Fibroblast of skin of right biceps (primary cell): ENCODE measurements at regions not wholly inside any gene's neighbourhood (a gene's known extent, or its start where the extent isn't known, plus 50 kb on each side); places are given as distances from the start of the nearest gene placed in this dataset.

ENCODE experiments used
- DNase-seq: peaks from one replicate; pipeline ENCODE4 v3.0.0-alpha.2; 2013

DNA sequence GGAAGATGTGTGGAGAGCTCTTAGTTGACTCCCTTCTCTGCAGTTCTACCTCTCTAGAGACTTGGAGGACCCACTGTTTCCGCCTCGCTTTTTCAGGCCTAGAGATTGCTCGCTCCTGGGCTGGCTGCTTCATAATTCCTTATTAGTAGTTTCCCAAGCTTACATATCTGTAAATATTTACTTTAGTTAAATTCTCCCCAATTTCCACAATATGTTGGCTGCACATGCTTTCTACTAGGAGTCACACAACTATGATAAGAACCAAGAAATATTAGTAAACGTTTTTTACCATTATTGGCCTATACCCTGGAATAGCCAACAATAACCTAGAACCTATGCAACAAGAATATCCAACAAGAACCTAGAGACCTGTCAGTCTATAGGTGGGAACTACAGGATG lies 129.0 kb upstream of the RUNX1 start:
- DNase-seq = no peak

DNA sequence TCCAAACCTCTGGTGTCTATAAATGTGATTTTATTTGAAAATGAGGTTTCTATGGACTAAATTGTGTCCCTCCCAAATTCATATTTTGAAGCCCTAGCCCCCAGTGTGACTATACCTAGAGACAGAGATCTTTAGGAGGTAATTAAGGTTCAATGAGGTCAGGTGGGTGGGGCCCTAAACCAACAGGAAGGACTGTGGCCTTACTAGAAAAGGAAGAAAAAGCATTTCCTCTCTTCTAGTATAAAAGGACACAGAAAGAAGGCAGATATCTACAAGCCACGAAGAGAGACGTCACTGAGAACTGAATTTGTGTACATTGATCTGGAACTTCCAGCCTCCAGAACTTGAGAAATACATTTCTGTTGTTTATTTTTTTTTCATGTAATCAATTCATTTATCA lies 123.1 kb upstream of the RUNX1 start:
- no peak for DNase-seq

DNA sequence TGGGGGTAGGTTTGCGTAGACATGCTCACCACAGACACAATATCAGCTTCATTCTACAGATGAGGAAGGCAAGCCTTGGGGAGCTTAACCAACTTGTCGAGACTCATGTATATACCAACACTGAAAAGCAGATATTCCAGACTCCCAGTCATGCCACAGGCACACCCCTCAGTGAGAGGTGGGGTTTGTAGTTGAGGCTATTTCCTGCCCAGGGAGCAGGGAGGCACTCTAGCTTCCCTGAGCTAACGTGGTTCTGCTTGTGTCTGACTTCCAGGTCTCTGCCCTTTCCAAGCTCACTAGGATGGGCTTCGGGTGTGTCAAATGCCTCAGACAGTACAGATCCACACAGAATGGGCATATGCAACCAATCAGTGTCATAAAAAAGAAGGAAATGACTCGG lies 122.3 kb upstream of the RUNX1 start:
- no peak for DNase-seq

DNA sequence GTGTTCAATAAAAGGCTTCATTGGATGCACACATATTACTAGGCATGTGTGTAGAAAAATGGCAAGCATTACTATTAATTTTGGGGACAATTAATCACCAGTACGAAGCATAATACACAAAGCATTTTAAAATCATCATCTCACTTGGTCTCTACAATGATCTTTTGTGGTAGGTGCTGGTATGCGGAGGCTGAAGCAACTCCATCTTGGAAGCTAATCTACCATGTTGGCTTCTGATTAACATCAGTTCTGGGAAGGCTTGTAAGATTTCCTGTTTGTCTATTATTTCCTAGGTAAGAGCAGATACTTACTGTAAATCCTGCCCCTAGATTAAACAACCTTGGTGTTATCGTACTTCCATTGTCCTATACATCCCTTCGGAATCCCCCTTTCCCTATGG lies 121.7 kb upstream of the RUNX1 start:
- DNase-seq = no peak

DNA sequence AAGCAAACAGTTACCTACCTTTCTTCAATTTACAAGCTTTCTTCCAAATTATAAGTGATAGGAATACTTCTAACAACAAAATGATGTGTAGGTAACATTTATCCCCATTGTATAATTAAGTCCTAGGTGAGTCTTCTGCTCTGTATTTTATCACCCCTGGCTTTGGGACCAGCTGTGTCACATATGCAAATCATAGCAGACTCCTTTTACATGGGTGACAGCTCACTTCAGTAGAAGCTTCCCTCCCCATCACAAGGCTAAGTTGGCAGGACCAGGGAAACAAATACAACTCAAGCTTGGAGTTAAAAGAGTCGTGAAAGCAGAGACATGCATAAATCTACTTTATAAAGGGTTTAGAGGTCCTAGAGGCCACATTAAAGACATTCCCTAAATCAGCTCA lies 121.1 kb upstream of the RUNX1 start:
- DNase-seq = no peak

DNA sequence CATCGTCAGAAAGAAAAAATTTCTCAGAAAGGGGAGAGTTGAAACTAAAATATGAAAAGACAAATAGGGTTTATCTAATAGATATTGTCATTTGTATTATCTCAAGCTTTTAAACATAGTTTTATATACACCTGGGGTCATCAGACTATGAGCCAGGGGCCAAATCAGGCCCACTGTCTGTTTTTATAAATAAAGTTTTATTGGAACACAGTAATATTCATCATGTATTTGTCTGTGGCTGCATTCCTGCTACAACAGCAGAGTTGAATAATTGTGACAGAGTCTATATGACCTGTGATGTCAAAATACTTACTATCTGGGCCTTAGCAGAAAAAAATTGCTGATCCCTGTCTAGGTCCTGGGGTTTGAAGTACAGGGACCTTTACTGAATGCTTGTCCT lies 120.5 kb upstream of the RUNX1 start:
- DNase-seq = no peak

DNA sequence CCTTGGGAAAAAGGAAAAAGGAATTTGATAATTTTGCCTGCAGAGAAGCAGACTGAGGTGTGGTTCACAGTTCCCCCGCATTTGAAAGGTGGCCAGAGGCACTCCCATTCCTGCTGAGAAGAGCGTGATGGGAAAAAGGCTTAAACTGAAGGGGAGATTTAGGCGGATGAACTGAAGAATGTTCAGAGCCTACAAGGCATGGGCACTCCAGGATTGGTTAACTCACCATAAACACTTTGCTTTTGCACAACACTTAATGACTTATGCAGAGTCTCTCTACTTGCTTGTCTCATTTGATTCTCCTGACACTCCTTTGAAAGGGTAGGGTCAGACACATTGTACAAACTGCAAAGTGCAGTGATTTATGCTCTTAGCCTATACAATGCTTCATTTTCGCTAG lies 119.6 kb upstream of the RUNX1 start:
- DNase-seq = no peak

DNA sequence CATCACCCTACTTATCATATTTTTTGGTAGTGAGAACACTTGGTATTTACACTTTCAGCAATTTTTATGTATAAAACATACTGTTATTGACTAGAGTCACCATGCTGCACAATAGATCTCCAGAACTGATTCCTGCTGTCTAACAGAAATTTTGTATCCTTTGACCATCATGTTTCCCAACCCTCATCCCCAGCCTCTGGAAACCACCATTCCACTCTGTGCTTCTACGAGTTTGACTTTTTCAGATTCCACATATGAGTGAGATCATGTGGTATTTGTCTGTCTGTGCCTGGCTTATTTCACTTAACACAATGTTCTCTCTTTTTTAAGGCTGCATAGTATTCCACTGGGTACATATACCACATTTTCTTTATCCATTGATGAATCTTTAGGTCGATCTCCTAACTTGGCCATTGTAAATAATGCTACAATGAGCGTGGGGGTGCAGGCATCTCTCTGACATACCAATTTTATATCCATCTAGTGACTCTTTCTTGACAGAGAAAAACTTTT lies 115.9 kb upstream of the RUNX1 start:
- DNase-seq = no peak

DNA sequence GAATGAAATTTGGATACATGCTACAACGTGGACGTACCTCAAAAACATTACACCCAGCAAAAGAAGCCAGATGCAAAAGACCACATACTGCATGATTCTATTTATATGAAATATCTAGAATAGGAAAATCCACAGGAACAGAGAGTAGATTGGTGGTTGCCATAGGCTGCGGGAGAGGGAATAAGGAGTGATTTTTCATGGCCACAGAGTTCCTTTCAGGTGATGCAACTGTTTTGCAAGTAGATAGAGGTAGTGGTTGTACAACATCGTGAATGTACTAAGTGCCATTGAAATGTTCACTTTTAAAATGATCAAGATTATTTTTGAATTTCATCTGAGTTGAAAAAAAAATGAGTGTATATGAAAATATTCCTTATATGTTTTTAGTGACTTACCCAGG lies 115.3 kb upstream of the RUNX1 start:
- no peak for DNase-seq

DNA sequence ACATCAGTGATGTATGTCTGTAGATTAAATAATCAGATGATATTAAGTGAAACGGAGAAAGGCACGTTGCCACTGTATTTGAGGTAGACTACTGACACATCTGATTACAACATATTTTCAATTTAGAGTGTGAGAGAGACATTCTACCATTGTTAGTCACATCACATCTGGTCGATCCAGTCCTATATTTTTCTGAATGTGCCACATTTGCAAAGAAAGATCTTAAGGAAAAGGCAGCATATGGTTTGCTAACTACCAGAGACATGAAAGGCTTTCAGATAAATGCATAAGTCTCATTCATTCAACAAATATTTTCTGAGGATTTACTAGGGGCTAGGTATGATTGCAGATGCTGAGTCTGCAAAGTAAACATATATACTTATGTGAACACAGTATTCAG lies 114.3 kb upstream of the RUNX1 start:
- DNase-seq = peak; percentile 65

DNA sequence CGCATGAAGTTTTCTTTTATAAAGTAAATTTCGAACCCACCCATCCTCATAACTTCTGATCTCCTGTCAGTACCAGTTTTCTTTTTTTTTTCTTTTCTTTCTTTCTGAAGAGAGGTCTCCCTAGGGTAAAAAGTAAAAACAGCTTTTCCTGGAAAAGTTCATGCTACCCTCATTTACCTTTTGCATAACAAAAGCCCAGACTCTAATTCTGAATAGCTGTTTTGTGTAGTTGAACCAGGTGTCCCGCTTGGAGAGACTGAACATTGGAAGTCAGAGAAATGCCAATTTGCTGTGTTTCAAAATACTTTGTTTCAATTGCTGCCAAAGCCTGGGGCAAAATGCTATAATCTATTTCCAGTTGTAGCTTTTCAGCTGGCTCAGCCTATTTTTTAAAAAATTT lies 113.7 kb upstream of the RUNX1 start:
- no peak for DNase-seq

DNA sequence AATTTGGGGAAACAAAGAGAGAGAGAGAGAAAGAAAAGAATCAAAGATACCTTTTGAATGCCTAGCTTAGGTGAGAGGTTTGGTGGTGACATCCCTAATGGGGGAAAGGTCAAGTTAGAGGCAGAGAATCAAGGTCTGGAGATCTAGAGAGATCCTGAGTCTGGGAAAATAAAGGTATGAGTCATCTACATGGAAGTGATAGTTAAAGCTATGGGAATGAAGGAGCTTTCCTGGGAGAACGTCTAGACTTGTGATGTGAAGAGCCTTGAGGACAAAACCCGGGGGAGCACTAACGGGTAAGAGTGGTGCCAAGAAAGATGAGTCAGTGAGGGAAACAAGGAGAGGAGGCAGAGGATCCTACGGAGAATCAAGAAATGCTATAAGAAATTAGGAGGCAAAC lies 110.8 kb upstream of the RUNX1 start:
- peak; percentile 95 for DNase-seq

DNA sequence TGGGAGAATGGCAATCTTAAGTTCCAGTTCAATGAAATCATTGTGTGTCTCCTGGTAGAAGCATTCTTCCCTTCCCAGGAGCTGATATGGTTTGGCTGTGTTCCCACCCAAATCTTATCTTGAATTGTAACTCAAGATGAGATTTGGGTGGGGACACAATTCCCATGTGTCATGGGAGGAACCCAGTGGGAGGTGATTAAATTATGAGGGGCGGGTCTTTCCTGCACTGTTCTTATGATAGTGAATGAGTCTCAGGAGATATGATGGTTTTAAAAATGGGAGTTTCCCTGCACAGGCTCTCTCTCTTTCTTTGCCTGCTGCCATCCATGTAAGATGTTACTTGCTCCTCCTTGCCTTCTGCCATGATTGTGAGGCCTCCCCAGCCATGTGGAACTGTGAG lies 108.3 kb upstream of the RUNX1 start:
- DNase-seq = peak; percentile 41

DNA sequence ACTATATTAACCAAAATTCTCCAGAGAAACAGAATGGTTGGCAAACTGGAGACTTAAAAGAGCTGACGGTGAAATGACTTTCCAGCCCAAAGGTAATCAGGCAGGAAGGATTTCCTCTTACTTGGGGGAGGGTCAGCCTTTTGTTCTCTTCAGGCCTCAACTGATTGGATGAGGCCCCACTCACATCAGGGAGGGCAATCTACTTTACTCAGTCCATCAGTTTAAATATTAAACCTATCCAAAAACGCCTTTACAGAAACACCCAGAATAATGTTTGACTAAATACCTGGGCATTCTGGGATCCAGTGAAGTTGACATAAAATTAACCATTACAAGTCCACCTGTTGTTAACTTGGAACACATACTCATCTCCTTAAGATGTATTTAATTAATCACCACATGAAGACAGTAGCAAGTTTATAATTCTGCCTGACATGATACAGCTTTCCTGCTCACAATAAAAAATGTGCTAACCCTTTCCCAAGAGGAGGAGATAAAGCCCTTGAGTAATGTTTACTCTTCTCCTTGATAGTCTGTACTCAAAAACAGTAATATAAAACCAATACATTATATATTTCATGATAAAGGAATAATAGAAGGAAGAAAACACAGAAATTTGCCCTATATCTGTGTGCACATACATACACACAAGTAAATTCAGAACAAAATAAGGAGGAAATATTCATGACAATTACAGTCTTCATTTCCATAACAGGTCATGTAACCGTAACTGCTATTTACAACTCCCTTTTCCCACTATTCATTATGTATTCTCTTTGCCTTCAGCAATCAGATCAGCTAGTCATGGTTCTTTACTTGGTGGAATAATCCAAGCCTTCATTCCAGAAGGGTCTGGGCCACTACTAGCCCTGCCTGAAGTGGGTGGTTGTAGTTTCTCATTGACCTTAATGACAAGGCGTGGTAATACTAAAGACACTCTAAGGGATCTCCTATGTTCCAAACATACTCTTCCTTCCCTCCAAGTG lies 107.5 kb upstream of the RUNX1 start:
- no peak for DNase-seq

DNA sequence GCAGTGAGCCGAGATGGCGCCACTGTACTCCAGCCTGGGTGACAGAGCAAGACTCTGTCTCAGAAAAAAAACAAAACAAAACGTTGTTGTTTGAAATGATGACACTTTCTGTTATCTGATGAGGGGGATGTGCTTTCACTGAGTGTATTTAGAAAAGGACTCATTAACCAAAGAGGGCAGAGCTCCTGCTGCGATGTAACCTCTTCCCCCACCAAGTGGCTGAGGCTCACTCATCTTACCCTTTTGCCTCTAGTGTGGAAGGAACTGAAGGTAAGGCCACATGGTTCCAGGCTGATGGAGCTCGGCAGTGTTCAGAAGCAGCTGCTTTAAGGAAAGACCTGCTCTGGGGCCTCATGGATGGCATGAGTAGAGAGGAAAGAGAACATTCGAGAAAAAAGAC lies 105.7 kb upstream of the RUNX1 start:
- no peak for DNase-seq

DNA sequence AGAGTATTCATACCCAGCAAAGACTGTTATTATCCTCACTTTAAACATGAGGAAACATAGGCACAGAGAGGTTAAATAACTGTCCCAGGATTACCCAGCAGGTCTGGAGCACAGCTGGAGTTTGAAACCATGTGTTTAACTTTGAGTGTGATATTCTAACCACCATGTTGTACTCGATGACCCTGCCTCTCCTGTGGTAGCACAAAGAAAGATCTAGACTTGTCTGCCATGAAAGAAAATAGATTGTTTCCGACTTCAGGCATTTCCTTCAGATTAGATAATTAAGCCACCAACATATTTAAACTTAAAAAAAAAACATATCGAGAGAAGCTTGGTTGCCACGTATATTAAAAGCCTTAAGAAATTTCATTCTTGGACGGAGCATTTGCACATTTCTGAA lies 104.6 kb upstream of the RUNX1 start:
- no peak for DNase-seq

DNA sequence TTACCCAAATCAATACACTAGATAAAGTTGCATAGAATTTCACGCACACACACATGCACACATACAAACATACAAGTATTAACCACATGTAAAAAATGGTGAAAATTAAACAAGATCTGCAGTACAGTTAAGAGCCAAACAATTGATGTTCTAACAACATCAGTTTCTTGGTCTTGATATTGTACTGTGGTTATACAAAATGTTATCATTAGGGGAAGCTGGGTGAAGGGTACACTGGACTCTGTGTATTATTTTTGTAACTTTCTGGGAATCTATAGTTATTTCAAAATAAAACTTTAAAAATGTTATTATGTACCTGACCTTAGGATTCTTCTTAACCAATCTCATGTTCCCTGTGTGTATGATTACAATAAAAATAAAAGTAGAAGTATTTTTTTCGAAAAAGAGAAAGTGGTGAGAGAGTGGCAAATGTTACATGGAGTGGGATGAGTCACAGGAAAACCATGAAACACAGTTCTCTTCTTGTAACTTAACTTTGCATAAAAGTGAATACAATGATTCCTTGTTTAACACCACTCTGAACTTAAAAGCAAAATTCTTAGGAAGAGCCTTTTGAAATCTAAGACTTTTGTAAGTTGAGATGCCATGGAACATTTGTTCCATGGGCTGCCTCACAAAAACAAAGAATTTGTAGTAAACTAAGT lies 101.6 kb upstream of the RUNX1 start:
- peak; percentile 65 for DNase-seq

DNA sequence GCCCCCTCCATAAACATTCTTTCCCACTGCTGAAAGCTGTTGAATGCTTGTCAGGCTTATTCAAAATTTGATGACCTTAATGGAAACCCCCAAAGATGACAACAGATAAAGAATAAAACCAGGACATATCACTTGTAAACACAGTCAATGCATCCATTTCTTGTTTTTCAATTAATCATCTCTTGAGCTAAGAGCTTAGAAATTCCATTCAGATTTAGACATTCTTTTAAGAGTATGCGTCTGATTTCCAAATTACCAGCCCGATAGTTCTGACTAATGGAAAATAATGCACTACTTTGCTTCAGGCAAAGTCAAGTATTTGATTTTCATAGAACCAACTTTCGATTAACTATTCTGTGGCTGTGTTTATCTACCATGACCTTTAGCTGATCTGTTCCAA lies 100.6 kb upstream of the RUNX1 start:
- peak; percentile 68 for DNase-seq

DNA sequence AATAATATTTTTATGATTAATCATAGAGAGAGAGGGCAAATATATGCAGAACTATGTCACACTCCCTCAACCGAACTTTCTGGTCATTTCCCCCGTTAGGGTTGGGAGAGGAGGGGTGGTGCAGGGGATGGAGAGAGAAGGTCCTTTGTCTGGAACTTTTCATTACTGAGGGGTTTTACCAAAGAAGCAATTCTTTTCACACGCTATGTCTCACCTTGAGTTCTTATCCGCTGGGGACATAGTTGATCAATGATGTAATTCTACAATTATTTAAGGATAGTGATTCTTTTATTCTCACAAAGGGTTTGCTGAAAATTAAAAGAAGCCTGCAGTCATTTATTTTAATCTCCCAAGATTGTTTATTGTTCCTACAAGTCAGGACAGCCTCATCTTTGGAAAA lies 98.3 kb upstream of the RUNX1 start:
- no peak for DNase-seq

DNA sequence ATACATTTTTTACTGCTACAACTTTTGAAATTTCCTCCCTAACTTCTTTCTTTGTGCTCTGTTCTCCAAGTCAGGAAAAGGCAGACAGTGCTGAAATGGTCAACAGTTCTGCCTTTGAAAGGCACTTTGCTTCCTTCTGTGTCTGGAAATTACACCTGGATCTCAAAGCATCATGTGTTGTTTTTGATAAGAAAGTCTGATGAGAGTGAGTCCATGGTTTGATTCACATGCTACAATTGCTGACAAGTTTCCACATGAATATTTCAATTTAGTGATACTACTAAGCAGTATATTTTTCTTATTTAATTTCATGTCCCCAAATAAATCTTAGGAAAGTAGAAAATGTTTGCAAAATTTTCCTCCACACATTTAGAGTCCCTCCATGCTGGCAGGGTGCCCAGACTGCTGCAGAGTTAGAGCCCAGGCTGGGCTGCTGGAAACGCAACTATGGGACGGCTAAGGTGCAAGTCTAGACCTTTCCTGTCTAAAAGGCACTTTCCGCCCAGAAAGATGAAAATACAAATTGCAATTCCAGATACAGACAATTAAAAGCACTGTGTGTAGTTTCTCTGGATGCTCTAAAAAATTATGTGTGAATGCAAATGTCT lies 96.6 kb upstream of the RUNX1 start:
- no peak for DNase-seq

DNA sequence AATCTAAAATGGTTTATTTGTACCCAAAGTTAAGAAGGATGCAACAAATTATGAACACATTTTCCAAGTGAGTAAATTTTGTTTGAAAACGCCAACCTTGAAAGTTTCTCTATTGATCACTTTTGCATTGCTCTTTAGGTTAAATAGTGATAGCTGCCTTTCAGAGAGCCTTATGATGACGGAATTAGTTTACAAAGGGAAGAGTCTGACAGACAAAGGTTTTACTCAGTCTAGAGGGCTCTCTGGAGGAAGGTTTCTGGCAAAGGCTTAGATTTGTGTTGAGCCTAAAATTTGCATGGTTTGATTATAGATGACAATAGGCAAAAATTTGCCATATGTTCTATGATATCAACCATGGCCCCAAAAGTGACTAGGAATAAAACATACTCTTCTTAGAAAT lies 95.9 kb upstream of the RUNX1 start:
- DNase-seq = no peak

DNA sequence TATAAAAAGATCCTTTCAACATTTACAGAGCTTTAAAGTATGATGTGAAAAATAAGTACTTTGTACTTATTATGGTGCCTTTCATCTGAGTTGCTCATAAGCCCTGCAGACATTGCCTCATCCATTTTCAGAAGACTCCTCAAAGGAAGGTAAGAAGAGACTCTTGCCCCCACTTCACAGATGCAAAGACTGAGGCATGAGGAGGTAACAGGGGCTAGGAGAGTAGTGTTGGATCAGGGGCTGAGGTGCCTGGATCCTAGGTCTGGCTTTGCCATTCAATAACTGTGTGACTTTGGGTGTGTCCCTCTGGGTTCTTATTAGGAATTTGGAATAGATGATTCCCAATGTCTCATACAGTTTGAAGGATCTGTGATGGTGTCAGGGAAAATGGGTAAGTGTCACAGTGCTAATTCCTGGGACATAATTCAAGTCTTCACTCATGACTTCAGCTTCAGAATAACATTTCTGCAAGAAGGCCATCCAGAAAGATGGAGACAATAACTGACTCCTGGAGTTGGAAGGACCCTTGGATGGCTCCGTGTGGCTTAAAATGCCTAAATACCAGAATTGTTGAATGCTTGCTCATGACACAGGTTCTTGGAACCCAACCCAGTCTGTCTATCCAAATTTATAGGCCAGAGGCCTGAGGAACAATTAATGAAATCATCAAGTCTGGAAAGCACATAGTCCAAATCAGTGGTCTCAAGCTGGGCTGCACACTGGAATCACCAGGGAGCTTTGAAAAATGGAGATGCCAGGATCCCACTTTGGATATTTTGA lies 93.1 kb upstream of the RUNX1 start:
- peak; percentile 73 for DNase-seq

DNA sequence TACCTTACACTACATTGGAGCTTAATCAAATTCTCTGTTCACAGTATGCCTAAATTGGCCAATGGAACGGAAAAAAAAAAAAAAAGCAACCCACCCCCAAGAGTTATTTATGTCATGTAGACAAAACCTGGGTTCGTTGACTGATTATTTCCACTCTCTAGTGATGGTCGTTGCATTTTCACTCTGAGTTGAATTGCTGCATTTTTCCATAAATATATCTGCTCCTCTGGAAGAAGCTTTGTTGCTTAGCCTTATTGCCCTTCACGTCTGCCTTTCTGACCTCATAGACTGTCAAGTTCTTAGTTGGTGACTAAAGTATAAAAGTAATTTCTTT lies 90.2 kb upstream of the RUNX1 start:
- no peak for DNase-seq
